Testis (tissue), 2 donors: ENCODE measurements at regions not wholly inside any gene's neighbourhood (a gene's known extent, or its start where the extent isn't known, plus 50 kb on each side); places are given as distances from the start of the nearest gene placed in this dataset.

ENCODE experiments used
- DNase-seq: peaks from one replicate; pipeline ENCODE4 v3.0.0-alpha.2; 2019
- H3K27ac ChIP-seq, 2 donors: fragments of 200-600 bp; sonication (generic); one replicate each; pipeline ENCODE4 v1.5.1; 2019
- H3K27me3 ChIP-seq: fragments of 200-600 bp; sonication (generic); one replicate; pipeline ENCODE4 v1.5.1; 2019
- H3K36me3 ChIP-seq: fragments of 200-600 bp; sonication (generic); one replicate; pipeline ENCODE4 v1.5.1; 2017; ENCODE audit warnings: low read depth; ENCODE audit errors: missing control alignments
- H3K4me1 ChIP-seq: fragments of 200-600 bp; sonication (generic); one replicate; pipeline ENCODE4 v1.5.1; 2019
- H3K4me3 ChIP-seq, 2 donors: fragments of 200-600 bp; sonication (generic); one replicate each; pipeline ENCODE4 v1.5.1; 2017 to 2019
- H3K9me3 ChIP-seq: fragments of 200-600 bp; sonication (generic); one replicate; pipeline ENCODE4 v1.5.1; 2017
- POLR2A ChIP-seq: fragments of 450-650 bp; IDR thresholded peaks from one replicate; pipeline ENCODE4 v1.6.1; 2017; ENCODE audit warnings: antibody characterized with exemption, mild to moderate bottlenecking, moderate library complexity
- WGBS, 2 donors: methylation state at CpG; one replicate each; pipeline ENCODE4 v1.1.5; 2018; 5-methylcytosine and 5-hydroxymethylcytosine counted together
- intact Hi-C: fragments of 100-400 bp; cut with DNase I; formaldehyde crosslinking; loops from one replicate; pipeline ENCODE4 v1.15.1; 2023; ENCODE audit warnings: low total_unique reads
- TF ChIP-seq, protein P1 (sequence below), 3 experiments: fragments of 450-650 bp in 2 of 3; fragments of 200-600 bp in 1 of 3; sonication (generic) in 1 of 3; IDR thresholded peaks; one replicate each; pipeline ENCODE4 v1.5.1; 2016 to 2019; ENCODE audit warnings: antibody characterized with exemption in 3 of 3, mild to moderate bottlenecking in 2 of 3, moderate library complexity in 1 of 3

DNA sequence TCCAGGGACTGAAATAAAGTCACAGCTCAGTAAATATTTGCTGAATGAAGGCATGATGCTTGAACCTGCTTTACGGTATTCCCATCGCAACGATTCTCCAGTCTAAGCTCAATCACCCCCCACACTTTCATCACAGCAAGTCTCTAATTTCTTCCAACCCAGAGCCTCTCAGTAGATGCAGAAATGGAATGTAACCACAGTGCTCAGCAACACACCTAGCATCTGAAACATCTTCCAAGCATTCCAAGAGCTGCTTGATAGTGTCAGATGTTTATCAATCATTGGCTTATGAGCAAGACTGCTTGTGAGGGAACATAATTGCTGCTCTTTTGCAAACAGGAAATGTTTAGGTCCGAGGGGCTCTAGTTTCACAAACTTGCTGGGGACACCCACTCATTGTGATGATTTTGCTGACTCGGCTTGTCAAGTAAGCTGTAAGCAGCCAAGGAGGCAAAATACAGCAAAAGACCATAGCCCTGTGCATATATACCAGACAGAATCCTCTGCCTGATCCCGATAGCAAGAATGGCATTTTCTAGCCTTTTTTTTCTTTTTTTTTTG is 751.2 kb downstream of the NR2F2 start:
- WGBS, 2 donors = 80 to 84% methylated on average over 6 of the region's 6 CpGs
- H3K4me1 ChIP-seq = no peaks in the 10 kb centered on the region

DNA sequence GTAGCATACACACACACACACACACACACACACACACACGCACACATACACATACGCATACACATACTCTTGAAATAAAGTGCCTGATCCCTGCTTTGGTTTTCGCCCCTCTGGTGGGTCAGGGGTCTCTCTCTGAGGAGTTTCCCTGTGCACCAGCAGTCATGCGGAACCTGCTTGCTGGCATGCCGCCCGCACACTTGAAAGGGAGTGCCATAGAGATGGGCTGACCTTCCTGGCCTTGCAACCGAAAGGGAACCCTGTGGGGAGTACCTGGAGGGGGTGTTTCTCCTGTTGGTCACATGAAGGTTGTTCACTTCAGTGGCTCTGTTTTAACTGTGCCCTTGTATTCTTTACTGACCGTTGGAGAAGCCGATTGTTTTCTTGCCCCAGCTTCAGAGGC is 752.3 kb downstream of the NR2F2 start:
- Histone ChIP-seq H3K27me3 (no peaks in the 10 kb centered on the region), H3K9me3 (no peaks in the 10 kb centered on the region), H3K4me3 (no peak overlapping the region), H3K27ac (no peak overlapping the region), H3K36me3 (no peaks in the 10 kb centered on the region), H3K4me1 (no peaks in the 10 kb centered on the region)
- 62 to 77% methylated on average over 4 to 9 of the region's 9 CpGs for WGBS, 2 donors
- no peak for DNase-seq
- intact Hi-C loops = no loop called here
- no peak for TF ChIP-seq POLR2A
- TF ChIP-seq, protein P1, sequence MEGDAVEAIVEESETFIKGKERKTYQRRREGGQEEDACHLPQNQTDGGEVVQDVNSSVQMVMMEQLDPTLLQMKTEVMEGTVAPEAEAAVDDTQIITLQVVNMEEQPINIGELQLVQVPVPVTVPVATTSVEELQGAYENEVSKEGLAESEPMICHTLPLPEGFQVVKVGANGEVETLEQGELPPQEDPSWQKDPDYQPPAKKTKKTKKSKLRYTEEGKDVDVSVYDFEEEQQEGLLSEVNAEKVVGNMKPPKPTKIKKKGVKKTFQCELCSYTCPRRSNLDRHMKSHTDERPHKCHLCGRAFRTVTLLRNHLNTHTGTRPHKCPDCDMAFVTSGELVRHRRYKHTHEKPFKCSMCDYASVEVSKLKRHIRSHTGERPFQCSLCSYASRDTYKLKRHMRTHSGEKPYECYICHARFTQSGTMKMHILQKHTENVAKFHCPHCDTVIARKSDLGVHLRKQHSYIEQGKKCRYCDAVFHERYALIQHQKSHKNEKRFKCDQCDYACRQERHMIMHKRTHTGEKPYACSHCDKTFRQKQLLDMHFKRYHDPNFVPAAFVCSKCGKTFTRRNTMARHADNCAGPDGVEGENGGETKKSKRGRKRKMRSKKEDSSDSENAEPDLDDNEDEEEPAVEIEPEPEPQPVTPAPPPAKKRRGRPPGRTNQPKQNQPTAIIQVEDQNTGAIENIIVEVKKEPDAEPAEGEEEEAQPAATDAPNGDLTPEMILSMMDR (IDR thresholded peaks at IDR 0.05) = no peak

More for the DNA sequence above, 751.2 kb downstream of the NR2F2 start:
- intact Hi-C loops = no loop called here
- Histone ChIP-seq H3K27me3 (no peaks in the 10 kb centered on the region), H3K9me3 (no peaks in the 10 kb centered on the region), H3K4me3 (no peak overlapping the region), H3K27ac (no peak overlapping the region), H3K36me3 (no peaks in the 10 kb centered on the region)
- DNase-seq = no peak
- TF ChIP-seq, protein P1 (IDR thresholded peaks at IDR 0.05) = no peak
- TF ChIP-seq POLR2A = no peak

DNA sequence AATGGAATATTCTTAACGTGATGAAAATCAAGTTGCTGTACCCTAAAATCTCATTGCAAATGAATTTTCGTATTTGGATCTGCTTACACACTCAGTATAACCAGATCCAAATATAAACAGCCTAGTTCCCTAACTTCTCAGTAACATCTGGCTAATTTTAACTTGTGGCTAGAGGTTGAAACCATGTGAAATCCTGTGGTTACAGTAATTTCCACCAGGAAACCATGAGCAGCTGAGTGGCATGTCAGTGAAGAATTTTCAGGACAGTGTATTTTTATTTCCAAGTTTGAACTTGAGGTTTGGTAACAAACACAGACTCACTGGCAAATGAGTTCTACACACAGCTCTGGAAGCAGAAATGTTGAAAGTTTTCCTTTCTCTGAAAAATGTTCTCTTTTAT is 754.1 kb downstream of the NR2F2 start:
- Histone ChIP-seq H3K27ac (no peak overlapping the region), H3K27me3 (no peaks in the 10 kb centered on the region), H3K4me3 (no peak overlapping the region), H3K4me1 (no peaks in the 10 kb centered on the region), H3K9me3 (no peaks in the 10 kb centered on the region), H3K36me3 (no peaks in the 10 kb centered on the region)
- WGBS, 2 donors = 78 to 81% methylated on average over 2 of the region's 2 CpGs
- intact Hi-C loops = no loop called here
- DNase-seq = no peak
- TF ChIP-seq POLR2A = no peak
- TF ChIP-seq, protein P1 (IDR thresholded peaks at IDR 0.05) = no peak

DNA sequence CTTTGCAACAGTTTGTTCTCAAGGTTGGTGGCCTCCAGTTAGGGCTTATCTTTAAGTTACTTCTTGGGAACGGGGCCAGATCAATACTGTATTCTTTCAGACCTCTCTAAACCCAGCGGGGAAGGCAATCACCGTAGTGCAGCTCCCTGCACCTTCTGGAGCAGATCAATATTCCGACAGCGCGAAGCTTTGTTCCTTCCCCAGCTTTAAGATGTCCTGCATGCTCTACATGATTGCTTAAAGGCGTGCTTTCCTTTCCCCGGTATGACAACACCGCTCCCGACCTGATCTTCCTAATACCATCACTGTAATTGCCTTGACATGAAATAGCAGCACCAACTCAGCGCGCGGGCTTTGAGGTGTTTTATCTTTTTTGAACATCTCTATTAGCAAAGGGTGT is 755.2 kb downstream of the NR2F2 start:
- WGBS, 2 donors = 58 to 65% methylated on average over 13 of the region's 13 CpGs
- Histone ChIP-seq H3K36me3 (no peaks in the 10 kb centered on the region), H3K9me3 (no peaks in the 10 kb centered on the region), H3K27ac (no peak overlapping the region), H3K4me3 (no peak overlapping the region), H3K27me3 (no peaks in the 10 kb centered on the region), H3K4me1 (no peaks in the 10 kb centered on the region)
- no peak for TF ChIP-seq POLR2A
- TF ChIP-seq, protein P1 (IDR thresholded peaks at IDR 0.05) = no peak
- DNase-seq = no peak
- intact Hi-C loops = no loop called here

DNA sequence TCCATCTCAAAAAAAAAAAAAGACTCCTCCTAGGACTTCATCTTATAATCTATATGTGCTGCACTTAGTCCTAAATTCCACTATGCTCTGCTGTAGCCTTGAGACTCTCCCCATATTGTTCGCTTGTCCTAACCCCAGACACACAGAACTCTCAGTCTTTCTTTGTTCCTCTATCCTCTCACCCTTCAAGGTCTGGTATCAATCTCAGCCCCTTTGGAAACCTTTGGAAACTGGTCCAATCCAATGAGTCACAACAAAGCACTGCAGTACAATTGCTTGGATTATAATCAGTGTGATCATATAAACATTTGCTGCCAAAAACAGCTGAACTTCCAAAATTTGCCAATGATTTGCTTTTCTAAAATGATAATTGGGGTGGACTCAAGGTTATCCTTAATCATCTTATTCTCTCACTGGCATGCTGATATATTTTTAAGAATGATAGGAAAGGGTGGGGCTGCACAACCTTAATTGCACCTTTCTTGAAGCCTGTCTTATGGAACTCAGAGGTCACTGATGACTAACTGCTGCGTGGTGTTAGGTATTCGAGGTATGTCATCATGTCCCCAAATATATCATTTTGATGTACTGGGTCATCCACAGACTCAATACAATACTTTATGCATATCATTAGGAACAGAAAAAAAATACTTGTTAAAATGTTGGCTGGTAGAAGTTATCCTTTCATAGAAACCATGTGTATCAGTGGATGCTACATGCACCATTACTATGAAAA is 756.7 kb downstream of the NR2F2 start:
- H3K9me3 ChIP-seq = no peaks in the 10 kb centered on the region
- no peaks in the 10 kb centered on the region for H3K4me1 ChIP-seq
- no peaks in the 10 kb centered on the region for H3K36me3 ChIP-seq
- TF ChIP-seq POLR2A = no peak
- TF ChIP-seq, protein P1 (IDR thresholded peaks at IDR 0.05) = no peak
- no peaks in the 10 kb centered on the region for H3K27me3 ChIP-seq
- no peak overlapping the region for H3K4me3 ChIP-seq
- no peak overlapping the region for H3K27ac ChIP-seq
- 73 to 78% methylated on average over 3 of the region's 3 CpGs for WGBS, 2 donors
- intact Hi-C loops = no loop called here
- DNase-seq = no peak
